ENCODE measurements at regions not wholly inside any gene's neighbourhood (a gene's known extent, or its start where the extent isn't known, plus 50 kb on each side); places are given as distances from the start of the nearest gene placed in this dataset.

GRCh38 chr13:59182241-59182640, 981.5 kb downstream of the DIAPH3 start:
- TF ChIP-seq CTCF (conservative IDR thresholded peaks at IDR 0.05; ENCODE audit: low read depth, low read length), result no peak
- Histone ChIP-seq H3K4me1 (ENCODE audit: low read depth, poor library complexity, severe bottlenecking) (no peaks in the 10 kb centered on the region), H3K79me2 (ENCODE audit: insufficient read depth, low read depth) (no peaks in the 10 kb centered on the region), H3K9ac (no peak overlapping the region), H4K20me1 (ENCODE audit: insufficient read depth) (no peaks in the 10 kb centered on the region), H2AFZ (ENCODE audit: low read depth) (no peak overlapping the region), H3K36me3 (ENCODE audit: insufficient read depth) (no peaks in the 10 kb centered on the region), H3K27ac (no peak overlapping the region), H3K4me2 (no peak overlapping the region), H3K4me3 (IDR thresholded peaks at IDR 0.05; ENCODE audit: insufficient read depth, low read depth, low read length) (no peak overlapping the region), H3K27me3 (ENCODE audit: insufficient read depth, low read depth) (no peaks in the 10 kb centered on the region)

GRCh38 chr13:59197397-59197796, 966.3 kb downstream of the DIAPH3 start:
- Histone ChIP-seq H3K4me1 (ENCODE audit: low read depth, poor library complexity, severe bottlenecking) (no peaks in the 10 kb centered on the region), H4K20me1 (ENCODE audit: insufficient read depth) (no peaks in the 10 kb centered on the region), H3K9ac (no peak overlapping the region), H3K79me2 (ENCODE audit: insufficient read depth, low read depth) (no peaks in the 10 kb centered on the region), H3K4me2 (no peak overlapping the region), H3K27me3 (ENCODE audit: insufficient read depth, low read depth) (no peaks in the 10 kb centered on the region), H3K27ac (no peak overlapping the region), H2AFZ (ENCODE audit: low read depth) (no peak overlapping the region), H3K4me3 (IDR thresholded peaks at IDR 0.05; ENCODE audit: insufficient read depth, low read depth, low read length) (no peak overlapping the region), H3K36me3 (ENCODE audit: insufficient read depth) (no peaks in the 10 kb centered on the region)
- TF ChIP-seq CTCF (conservative IDR thresholded peaks at IDR 0.05; ENCODE audit: low read depth, low read length), result no peak

GRCh38 chr13:59201841-59202240, 961.9 kb downstream of the DIAPH3 start:
- Histone ChIP-seq H3K9ac (no peak overlapping the region), H3K4me2 (no peak overlapping the region), H3K27ac (no peak overlapping the region), H4K20me1 (ENCODE audit: insufficient read depth) (no peaks in the 10 kb centered on the region), H3K4me3 (IDR thresholded peaks at IDR 0.05; ENCODE audit: insufficient read depth, low read depth, low read length) (no peak overlapping the region), H3K36me3 (ENCODE audit: insufficient read depth) (no peaks in the 10 kb centered on the region), H3K27me3 (ENCODE audit: insufficient read depth, low read depth) (no peaks in the 10 kb centered on the region), H2AFZ (ENCODE audit: low read depth) (no peak overlapping the region), H3K79me2 (ENCODE audit: insufficient read depth, low read depth) (no peaks in the 10 kb centered on the region), H3K4me1 (ENCODE audit: low read depth, poor library complexity, severe bottlenecking) (no peaks in the 10 kb centered on the region)
- no peak for TF ChIP-seq CTCF (conservative IDR thresholded peaks at IDR 0.05; ENCODE audit: low read depth, low read length)

- no peak for TF ChIP-seq CTCF (conservative IDR thresholded peaks at IDR 0.05; ENCODE audit: low read depth, low read length)
- no peaks in the 10 kb centered on the region for H3K4me1 ChIP-seq (ENCODE audit: low read depth, poor library complexity, severe bottlenecking)
- no peaks in the 10 kb centered on the region for H3K79me2 ChIP-seq (ENCODE audit: insufficient read depth, low read depth)
- H3K4me3 ChIP-seq (IDR thresholded peaks at IDR 0.05; ENCODE audit: insufficient read depth, low read depth, low read length), result no peak overlapping the region
- no peak overlapping the region for H3K9ac ChIP-seq
- H3K27me3 ChIP-seq (ENCODE audit: insufficient read depth, low read depth), result no peaks in the 10 kb centered on the region
- H3K27ac ChIP-seq, result no peak overlapping the region
- H2AFZ ChIP-seq (ENCODE audit: low read depth), result no peak overlapping the region
- no peak overlapping the region for H3K4me2 ChIP-seq
- no peaks in the 10 kb centered on the region for H3K36me3 ChIP-seq (ENCODE audit: insufficient read depth)
- H4K20me1 ChIP-seq (ENCODE audit: insufficient read depth), result no peaks in the 10 kb centered on the region
Measured at GRCh38 chr13:59203855-59204254, 959.9 kb downstream of the DIAPH3 start.

GRCh38 chr13:59205501-59205900, 958.2 kb downstream of the DIAPH3 start:
- no peak overlapping the region for H3K4me2 ChIP-seq
- H3K36me3 ChIP-seq (ENCODE audit: insufficient read depth), result no peaks in the 10 kb centered on the region
- no peaks in the 10 kb centered on the region for H4K20me1 ChIP-seq (ENCODE audit: insufficient read depth)
- H3K9ac ChIP-seq, result no peak overlapping the region
- no peak overlapping the region for H3K27ac ChIP-seq
- H3K27me3 ChIP-seq (ENCODE audit: insufficient read depth, low read depth), result no peaks in the 10 kb centered on the region
- no peak overlapping the region for H3K4me3 ChIP-seq (IDR thresholded peaks at IDR 0.05; ENCODE audit: insufficient read depth, low read depth, low read length)
- no peak overlapping the region for H2AFZ ChIP-seq (ENCODE audit: low read depth)
- no peak for TF ChIP-seq CTCF (conservative IDR thresholded peaks at IDR 0.05; ENCODE audit: low read depth, low read length)
- H3K4me1 ChIP-seq (ENCODE audit: low read depth, poor library complexity, severe bottlenecking), result no peaks in the 10 kb centered on the region
- no peaks in the 10 kb centered on the region for H3K79me2 ChIP-seq (ENCODE audit: insufficient read depth, low read depth)
